HG02973 (cell line): ENCODE measurements at regions not wholly inside any gene's neighbourhood (a gene's known extent, or its start where the extent isn't known, plus 50 kb on each side); places are given as distances from the start of the nearest gene placed in this dataset.

Experiments
- ATAC-seq: cut with Tn5 transposase; IDR thresholded peaks from one replicate; pipeline ENCODE4 v1.9.1; 2021; ENCODE audit warnings: moderate library complexity; ENCODE audit not compliant: unreplicated experiment

DNA sequence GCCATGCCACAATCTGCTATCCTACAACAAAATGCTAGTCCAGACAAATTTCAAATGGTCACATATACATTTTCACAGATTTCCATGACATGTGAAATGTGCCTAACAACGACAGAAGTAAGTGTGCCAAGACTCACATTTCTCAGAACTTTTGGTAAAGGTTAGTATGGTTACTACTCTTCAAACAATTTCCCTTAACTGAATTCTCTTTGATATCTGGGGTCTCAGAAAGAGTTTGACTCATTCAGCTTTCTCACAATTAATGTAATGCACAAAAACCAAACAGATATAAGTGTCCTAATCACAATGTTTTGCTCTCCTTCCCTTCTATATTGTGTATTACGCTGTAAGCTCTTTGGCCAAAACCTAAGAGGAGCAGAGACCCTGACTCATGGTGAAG is 122.4 kb upstream of the LEF1 start:
- no peak for ATAC-seq

DNA sequence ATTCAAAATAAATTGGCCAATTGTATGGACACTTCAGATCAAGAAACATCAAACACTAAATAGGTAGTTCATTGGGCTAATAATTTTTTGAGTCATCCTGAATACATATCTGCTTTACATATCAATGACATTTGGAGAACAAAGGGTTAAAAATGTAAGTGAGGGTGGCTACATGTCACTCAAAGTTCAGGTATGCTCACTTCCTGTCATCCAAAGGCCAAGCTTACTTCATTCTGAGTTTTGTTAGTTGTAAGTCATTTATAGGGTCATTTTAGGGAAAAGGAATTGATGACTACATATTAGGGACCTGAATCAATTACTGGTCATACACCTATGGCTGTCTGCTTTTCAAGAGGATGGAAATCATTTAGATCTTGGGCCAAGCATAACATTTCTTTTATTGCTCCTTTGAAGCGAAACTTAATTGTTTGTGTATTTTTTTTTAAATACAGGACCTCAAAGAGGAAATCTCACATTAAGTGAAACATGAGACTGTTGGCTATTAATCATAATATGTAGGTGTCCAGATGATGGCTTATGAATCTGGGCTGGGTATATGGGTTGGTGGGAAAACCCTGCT is 119.2 kb upstream of the LEF1 start:
- ATAC-seq = no peak

DNA sequence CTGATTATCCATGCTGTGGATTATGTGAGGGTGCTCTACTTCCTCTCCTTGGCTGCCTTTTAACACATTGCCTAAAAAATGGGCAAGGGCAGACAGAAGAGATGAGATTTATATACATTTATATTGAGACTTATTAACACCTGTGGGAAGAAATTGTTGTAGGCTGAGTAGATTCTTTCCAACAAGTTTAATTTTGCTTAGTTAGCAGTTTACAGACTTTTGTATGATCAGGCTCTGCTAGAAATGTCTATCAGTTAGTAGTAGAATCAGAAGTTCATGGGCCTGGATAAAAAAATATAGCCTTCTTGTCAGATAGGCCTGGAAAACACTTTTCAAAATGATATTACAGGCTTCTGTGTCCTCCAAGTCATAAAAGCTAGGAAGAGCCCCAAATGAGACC is 111.3 kb upstream of the LEF1 start:
- ATAC-seq = no peak

DNA sequence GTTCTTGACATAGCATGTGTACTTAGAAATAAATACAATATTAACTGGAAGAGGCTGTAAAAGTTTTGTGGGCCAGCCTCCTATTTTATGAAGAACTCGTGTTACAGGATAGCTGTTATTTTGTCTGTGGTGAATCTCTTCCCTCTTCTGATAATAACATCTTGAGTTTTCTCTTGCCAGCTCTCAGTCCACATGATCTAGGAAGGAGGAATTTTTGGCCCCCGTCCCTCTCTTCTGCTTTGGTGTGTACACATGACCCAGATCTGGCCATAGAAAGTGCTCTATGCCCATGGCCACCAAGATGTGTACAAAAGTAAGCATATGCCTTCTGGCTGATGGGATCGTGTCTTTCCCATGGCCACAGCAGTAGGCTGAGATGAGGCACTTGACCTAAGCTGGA is 108.0 kb upstream of the LEF1 start:
- ATAC-seq = no peak

DNA sequence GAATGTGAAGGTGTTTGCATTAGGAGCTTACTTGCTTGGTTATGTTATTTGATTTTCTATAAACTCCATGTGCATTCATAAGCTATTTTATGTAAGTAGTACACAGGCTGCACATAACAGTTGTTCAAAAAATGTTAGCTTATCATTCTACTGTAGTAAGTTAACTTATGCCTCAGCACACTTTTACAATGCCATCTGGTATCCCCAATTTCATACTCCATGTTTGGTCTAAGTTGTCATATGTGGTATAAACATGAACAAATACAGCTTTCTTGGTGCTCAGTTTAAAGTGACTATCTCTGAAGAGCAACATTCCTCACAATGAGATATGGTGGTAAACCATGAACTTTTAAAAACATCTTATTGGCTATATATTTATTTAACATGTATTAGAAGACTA is 104.3 kb upstream of the LEF1 start:
- ATAC-seq = no peak

DNA sequence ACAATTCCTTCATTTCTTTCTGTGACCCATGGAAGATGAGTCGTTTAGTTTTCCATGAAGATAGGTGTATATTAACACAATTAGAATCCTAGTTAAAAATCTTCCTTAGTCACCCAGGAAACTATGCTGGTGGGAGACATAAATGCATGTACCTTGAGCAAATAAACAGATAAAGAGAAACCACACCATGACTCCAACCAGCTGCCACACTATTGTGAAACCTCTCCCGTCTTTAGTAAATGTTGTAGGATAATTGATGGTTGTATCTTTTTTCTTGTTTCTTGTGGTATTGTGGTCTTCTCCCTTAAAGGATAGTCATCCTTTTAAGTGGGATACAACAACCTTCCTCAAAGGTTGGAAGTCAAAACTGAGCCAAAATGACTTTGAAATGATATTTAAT is 103.8 kb upstream of the LEF1 start:
- no peak for ATAC-seq

DNA sequence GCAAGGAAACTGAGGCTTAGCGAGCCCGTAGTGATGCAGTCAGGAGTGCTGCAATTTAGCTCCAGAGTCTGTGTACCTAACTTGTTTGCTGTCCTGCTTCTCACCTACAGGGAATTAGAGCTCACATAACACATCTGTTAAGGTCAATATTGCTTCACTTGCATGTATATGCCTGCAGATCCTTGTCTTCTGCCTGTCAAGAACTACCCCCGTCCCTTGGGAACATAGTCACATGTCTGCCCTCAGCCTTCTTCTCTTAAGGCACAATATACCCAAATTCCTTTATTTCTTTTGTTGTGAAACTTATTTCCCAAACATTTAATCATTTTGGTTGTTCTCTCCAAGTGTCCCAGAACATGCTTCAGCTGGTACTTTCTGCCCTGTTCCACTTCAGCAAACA is 103.3 kb upstream of the LEF1 start:
- ATAC-seq = no peak

DNA sequence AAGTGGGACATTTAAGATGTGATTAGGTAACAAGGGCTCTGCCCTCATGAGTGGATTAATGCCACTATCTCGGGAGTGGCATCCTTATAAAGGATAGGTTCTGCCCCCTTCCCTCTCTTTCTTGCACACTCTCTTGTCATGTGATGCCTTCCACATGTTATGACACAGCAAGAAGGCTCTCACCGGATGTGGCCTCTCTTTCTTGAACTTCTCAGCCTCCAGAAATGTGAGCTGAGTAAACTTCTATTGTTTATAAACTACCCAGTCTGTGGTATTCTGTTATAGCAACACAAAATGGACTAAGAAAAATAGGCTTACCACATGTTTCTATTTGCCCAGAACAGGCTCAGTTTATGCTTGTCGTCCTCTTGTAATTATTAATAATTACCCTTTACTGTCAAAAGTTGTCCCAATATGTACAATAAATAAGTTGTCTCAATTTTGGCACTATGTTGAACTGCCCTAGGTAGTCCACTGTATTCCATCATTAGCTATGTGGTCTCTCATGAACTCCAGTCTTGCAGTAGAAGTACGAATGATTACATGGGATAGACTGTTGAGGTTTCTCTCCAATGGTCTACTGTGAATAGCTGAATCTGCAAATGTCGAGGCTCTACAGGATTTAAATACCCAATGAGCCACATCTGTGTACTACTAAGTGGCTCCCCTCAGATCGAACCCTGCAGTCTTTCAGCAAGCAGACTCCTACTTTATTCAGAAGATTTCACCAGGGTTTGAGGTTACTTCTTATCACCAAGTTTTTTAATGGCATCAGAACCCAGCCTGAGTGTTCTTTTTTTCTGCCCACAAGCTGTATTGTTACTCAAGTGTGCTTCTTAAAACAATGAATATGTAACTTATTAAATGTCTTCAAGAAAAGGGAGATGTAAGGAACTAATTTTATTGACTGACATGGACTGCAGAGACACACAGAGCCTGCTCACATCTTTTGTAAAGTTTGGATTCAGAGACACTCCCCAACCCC is 102.0 kb upstream of the LEF1 start:
- no peak for ATAC-seq

DNA sequence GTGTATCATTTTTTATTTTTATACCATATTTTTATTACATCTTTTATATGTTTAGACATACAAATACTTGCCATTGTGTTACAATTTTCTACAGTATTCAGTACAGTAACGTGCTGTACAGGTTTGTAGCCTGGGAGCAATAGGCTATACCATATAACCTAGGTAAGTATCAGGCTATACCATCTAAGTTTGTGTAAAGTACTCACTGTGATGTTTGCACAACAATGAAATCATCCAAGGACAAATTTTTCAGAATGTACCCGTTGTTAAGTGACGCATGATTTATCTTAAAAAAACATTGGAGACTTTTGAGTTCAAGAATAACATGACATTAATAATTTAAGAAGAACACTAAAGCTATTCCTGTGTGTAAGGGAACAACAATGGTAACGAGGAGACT is 96.0 kb upstream of the LEF1 start:
- no peak for ATAC-seq

DNA sequence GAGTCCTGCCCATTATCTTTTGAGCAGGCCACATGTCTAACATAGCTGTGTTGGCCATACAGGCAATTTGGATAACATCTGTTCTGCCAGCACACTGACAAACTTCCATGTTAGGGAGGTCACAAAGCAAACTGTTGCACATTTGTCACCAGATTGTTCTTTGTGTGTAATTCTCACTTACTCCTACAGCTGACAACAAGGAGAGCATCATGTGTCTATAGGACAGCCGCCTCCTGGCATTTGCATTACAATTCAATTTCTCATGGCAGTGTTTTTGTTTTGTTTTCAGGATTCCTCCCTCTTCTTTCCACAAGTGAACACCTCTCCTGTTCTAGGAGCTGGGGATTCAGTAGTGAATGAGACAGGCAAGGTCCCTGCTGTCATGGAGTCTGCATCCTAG is 94.3 kb upstream of the LEF1 start:
- no peak for ATAC-seq

DNA sequence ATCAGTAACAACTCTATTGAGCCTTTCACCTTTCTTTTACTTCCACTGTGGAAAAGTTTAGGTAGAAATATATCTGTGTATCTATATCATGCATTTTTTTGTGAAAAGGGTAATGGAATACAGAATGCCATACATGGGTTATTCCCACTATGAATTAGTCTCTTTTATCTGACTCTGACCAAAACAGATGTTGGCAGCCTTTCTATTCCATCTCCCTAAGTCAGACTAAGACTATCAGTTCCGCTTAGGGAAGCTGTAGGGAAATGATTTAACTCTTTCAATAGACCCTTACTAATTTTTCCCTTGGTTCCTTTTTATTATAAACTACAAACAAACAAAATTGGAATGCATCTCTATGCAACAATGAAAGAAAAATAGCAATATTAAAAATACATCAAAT is 92.3 kb upstream of the LEF1 start:
- ATAC-seq = no peak

DNA sequence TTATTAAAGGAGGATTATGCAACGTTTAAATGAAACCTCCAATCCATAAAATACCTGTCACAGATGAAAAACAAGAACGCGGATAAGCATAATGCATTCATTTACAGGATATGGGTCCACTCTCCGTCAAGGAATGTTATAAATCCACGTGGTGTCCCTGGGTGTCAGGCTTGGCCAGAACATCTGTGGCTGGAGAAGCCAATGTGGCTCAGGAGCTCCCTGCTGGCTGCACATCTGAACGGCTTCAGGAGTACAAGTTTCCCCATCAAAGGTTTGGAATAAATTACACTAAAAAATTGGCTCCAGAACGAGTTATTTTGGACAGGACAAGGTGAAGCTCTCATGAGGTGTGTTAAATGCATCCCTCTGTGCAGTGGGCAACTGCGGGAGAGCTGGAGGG is 87.8 kb upstream of the LEF1 start:
- no peak for ATAC-seq

DNA sequence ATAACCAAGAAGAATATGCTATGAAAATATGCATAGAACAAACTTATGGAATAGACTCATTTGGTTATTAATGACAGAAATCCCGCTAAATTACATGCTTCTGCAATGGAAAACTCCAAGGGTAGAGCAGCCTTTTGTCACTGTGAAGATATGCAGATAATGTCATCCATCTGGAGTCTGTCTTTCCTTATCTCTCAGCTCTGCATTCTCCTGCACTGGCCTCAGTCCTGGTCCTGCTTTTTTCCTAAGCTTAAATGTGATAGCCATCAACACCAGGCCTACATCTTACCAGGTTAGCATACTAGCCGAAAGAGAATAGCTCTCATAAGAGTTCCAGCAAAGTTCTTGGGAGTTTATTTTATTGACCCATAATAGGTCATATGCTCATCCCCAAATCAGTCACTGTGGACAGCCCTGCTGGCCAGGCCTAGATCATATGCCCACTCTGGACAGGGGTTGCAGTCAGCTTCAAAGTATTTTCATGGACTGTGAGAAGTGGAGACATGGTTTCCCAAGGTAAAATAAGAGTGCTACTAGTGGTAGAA is 86.5 kb upstream of the LEF1 start:
- ATAC-seq = no peak

DNA sequence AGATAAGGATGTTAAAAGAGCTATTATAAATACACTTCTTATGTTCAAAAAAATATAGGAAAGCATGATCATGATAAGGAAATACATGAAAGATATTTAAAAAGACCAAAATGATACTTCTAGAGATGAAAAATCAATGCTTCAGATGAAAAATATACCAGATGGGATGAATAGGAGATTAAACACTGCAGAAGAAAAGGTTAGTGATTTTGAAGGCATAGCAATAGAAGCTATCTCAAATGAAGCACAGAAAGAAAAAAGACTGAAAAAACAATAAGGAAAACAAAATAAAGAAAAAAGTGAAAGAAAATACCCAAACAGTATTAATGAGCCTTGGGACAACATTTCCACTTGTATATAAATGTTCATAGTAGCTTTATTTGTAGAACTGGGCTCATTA is 80.7 kb upstream of the LEF1 start:
- ATAC-seq = no peak

DNA sequence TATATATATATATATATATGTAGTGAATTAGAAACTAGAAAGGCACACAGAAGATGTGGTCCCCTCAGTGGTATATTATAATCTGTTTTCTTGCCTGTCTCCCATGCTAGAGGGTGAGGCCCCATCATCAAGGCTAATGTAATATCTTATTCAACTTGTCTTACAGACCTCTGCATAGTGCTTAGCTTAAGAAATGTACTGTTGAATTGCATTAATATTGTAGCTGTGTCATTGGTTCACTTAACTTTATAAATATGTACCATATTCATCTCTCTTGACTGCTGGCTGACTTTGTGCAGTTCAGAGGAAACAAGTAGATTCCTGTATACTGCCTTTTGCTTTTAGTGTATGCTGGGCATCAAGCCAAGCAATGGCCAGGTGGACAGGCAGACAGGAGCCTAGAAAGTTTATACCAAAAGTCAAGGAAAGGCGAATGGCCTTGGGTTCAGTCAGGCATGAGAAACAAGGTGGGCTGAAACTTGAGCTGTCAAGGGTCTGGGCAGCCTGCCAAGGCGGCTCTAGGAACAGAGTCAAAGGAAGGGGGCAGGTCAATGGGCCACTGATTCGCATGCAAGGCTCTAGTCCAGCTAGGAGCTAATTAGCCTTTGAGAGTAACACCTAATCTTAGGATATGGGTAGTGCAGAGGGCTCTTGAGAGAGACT is 78.8 kb upstream of the LEF1 start:
- no peak for ATAC-seq

DNA sequence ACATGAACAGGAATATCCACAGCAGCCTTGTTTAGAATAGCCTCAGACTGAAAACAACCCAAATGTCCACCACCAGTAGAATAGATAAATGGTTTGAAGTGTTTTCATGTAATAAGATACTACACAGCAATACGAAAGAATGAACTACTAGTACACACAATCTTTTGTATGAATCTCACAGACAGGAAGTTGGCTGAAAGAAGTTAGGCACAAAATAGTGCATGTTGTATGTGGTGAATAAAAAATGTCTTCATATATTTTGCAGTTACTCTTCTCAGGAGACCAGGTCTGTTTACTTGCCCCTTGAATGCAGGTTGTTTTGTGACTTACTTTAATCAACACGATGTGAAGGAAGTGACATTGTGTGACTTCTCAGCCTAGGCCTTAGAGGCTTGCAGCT is 75.9 kb upstream of the LEF1 start:
- ATAC-seq = no peak

DNA sequence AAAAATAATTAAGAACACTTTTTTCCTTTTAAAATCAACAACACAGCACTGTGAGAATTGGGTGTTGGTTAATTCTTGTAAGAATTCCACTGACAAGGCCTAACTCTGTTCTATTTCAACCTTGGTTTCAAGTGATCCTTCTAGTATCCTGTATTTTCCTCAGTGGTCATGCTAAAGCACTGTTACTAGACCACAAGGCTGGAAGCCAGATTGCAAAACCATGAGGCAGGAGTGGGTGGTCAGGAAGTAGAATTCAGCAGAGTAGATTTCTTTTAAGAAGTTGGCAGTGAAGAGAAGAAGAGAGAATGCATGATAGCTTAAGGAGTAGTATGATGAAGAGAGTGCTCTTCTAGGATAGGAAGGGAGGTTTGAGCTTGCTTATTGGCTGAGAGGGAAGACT is 71.6 kb upstream of the LEF1 start:
- no peak for ATAC-seq

DNA sequence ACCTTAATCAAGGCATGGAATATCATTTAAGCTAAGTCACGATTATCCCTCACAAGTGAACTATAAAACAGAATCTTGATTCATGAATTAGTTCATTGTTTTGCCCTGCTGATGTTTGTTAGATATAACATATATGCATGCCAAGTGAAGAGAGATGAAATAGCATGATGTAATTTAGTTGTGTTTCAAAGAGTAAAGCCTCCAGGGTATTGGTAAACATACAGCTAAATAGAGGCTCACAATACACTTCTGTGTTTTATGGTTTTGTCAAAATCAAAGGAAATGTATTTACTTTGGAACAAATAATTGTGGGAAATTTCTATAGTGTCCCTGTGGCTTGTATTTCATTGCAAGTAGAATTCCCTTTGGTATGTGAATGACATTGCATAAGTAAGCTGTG is 69.0 kb upstream of the LEF1 start:
- no peak for ATAC-seq

DNA sequence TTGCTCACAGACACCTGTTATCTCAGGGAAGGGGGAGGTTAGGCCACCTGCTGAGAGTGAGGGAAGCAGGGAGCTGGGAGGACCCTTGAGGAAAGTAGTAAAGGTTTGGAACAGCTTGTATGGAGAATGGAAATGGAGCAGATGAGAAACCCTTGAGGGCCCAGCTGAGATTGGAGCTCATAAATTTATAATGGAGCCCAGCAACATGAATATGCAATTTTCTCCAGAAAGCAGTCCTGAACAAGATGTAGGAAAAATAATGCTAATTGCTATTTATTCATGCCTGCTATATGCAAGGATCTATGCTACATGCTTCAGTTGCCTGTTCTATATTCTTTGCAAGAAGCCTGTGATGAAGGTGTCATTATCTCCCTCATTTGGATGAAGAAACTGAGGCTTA is 67.5 kb upstream of the LEF1 start:
- ATAC-seq = no peak

DNA sequence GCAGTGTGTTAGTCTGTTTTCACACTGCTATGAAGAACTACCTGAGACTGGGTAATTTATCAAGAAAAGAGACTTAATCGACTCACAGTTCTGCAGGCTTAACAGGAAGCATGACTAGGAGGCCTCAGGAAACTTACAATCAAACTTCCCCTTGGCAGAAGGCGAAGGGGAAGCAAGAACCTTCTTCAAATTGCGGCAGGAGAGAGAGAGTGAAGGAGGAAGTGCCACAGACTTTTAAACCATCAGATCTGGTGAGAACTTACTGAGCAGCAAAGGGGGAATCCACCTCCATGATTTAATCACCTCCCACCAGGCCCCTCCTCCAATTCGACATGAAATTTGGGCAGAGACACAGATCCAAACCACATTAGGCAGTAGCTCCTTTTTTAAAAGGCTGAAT is 59.2 kb upstream of the LEF1 start:
- no peak for ATAC-seq

DNA sequence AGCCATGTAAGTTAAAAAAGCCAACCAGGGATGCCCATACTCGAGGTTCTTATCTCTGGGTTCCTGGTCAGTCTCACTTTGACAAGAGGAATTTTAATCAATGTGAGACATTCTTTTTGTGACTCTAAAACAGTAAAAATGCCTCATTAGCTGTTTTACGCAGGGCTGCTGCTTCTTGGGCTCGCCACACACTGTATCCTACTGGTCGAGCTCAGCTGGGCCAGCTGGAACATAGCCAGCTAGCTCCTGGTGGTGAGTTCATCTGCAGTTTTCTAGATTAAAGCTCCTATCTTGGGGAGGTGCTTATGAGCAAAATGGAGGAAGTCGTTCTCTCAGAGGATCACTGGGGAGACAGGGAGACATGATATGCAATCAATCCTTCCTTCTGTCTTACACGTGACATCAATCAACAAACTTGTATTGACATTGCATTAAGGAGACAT is 55.9 kb upstream of the LEF1 start:
- ATAC-seq = no peak

DNA sequence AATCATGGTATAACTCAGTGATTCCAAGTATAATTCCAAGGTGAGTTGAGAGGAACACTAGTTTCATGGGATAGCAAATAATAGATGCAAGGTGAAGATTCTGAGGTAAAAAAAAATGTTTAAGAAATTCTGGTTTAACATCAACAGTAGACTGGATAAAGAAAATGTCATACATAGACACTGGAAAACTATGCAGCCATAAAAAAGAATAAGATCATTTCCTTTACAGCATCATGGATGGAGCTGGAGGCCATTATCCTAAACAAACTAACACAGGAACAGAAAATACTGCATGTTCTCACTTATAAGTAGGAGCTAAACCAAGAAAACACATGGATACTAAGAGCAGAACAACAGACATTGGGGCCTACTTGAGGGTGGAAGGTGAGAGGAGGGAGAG is 54.6 kb upstream of the LEF1 start:
- ATAC-seq = no peak
